ENCODE measurements at regions not wholly inside any gene's neighbourhood (a gene's known extent, or its start where the extent isn't known, plus 50 kb on each side); places are given as distances from the start of the nearest gene placed in this dataset.

DNA sequence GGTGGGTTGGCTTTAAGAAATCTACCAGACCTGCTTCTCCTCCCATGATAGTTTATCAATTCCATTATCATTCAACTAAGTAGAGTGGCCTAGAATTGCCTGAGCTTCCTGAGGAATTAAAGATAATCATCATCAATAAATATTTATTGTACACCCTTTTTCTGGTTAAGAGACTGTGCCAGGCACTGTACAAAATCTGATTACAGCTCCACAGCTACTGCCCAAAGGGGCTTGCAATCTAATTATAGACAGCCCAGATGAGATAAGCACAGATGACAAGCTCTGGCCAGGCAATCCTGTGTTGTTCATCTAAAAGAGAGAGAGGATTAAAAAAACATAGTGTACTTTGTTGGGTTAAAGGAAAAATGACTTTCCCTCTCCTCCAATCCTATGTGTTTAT is 586.4 kb downstream of the GATA3 start:
- no peak for DNase-seq
- Histone ChIP-seq H3K36me3 (no peaks in the 10 kb centered on the region), H3K27me3 (no peaks in the 10 kb centered on the region), H3K9me3 (no peaks in the 10 kb centered on the region), H3K27ac (no peak overlapping the region), H3K4me1 (ENCODE audit: insufficient read depth) (no peaks in the 10 kb centered on the region), H3K4me3 (no peak overlapping the region)
- TF ChIP-seq EP300 (IDR thresholded peaks at IDR 0.05) (no peak), POLR2A (IDR thresholded peaks at IDR 0.05) (no peak)
- TF ChIP-seq, protein P1, sequence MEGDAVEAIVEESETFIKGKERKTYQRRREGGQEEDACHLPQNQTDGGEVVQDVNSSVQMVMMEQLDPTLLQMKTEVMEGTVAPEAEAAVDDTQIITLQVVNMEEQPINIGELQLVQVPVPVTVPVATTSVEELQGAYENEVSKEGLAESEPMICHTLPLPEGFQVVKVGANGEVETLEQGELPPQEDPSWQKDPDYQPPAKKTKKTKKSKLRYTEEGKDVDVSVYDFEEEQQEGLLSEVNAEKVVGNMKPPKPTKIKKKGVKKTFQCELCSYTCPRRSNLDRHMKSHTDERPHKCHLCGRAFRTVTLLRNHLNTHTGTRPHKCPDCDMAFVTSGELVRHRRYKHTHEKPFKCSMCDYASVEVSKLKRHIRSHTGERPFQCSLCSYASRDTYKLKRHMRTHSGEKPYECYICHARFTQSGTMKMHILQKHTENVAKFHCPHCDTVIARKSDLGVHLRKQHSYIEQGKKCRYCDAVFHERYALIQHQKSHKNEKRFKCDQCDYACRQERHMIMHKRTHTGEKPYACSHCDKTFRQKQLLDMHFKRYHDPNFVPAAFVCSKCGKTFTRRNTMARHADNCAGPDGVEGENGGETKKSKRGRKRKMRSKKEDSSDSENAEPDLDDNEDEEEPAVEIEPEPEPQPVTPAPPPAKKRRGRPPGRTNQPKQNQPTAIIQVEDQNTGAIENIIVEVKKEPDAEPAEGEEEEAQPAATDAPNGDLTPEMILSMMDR (IDR thresholded peaks at IDR 0.05): no peak
- intact Hi-C loops (cut with DNase I): no loop called here

- Histone ChIP-seq H3K27me3 (no peaks in the 10 kb centered on the region), H3K36me3 (no peaks in the 10 kb centered on the region), H3K4me3 (no peak overlapping the region), H3K27ac (no peak overlapping the region), H3K9me3 (no peaks in the 10 kb centered on the region), H3K4me1 (ENCODE audit: insufficient read depth) (no peaks in the 10 kb centered on the region)
- no peak for DNase-seq
- intact Hi-C loops (cut with DNase I): no loop called here
- TF ChIP-seq EP300 (IDR thresholded peaks at IDR 0.05): no peak
- TF ChIP-seq, protein P1 (IDR thresholded peaks at IDR 0.05): no peak
- TF ChIP-seq POLR2A (IDR thresholded peaks at IDR 0.05): no peak
- 80 to 89% (median 84%) methylated on average over 4 of the region's 4 CpGs for WGBS, 3 donors
These were observed 601.8 kb downstream of the GATA3 start for GRCh38 chr10:8656261-8656660.

GRCh38 chr10:8659982-8660381 is 605.5 kb downstream of the GATA3 start:
- Histone ChIP-seq H3K4me3 (no peak overlapping the region), H3K27me3 (no peaks in the 10 kb centered on the region), H3K27ac (no peak overlapping the region), H3K9me3 (no peaks in the 10 kb centered on the region), H3K4me1 (ENCODE audit: insufficient read depth) (no peaks in the 10 kb centered on the region), H3K36me3 (no peaks in the 10 kb centered on the region)
- TF ChIP-seq POLR2A (IDR thresholded peaks at IDR 0.05): no peak
- no peak for TF ChIP-seq EP300 (IDR thresholded peaks at IDR 0.05)
- TF ChIP-seq, protein P1 (IDR thresholded peaks at IDR 0.05): no peak
- no peak for DNase-seq
- intact Hi-C loops (cut with DNase I): no loop called here
- 51 to 71% (median 56%) methylated on average over 2 of the region's 2 CpGs for WGBS, 3 donors

GRCh38 chr10:8661886-8662285 is 607.4 kb downstream of the GATA3 start:
- WGBS, 3 donors: 13 to 41% (median 24%) methylated on average over 3 of the region's 3 CpGs
- intact Hi-C loops (cut with DNase I): no loop called here

More at GRCh38 chr10:8661886-8662285, 607.4 kb downstream of the GATA3 start:
- no peak for DNase-seq
- Histone ChIP-seq H3K36me3 (no peaks in the 10 kb centered on the region), H3K27me3 (no peaks in the 10 kb centered on the region), H3K4me3 (no peak overlapping the region), H3K4me1 (ENCODE audit: insufficient read depth) (no peaks in the 10 kb centered on the region), H3K27ac (no peak overlapping the region), H3K9me3 (no peaks in the 10 kb centered on the region)
- TF ChIP-seq, protein P1 (IDR thresholded peaks at IDR 0.05): no peak
- TF ChIP-seq POLR2A (IDR thresholded peaks at IDR 0.05) (no peak), EP300 (IDR thresholded peaks at IDR 0.05) (no peak)
